HG03469 (cell line): ENCODE measurements at regions not wholly inside any gene's neighbourhood (a gene's known extent, or its start where the extent isn't known, plus 50 kb on each side); places are given as distances from the start of the nearest gene placed in this dataset.

Experiments used
- ATAC-seq: cut with Tn5 transposase; IDR thresholded peaks from one replicate; pipeline ENCODE4 v1.9.1; 2021; ENCODE audit warnings: mild to moderate bottlenecking, moderate library complexity, moderate number of reproducible peaks; ENCODE audit not compliant: unreplicated experiment

DNA sequence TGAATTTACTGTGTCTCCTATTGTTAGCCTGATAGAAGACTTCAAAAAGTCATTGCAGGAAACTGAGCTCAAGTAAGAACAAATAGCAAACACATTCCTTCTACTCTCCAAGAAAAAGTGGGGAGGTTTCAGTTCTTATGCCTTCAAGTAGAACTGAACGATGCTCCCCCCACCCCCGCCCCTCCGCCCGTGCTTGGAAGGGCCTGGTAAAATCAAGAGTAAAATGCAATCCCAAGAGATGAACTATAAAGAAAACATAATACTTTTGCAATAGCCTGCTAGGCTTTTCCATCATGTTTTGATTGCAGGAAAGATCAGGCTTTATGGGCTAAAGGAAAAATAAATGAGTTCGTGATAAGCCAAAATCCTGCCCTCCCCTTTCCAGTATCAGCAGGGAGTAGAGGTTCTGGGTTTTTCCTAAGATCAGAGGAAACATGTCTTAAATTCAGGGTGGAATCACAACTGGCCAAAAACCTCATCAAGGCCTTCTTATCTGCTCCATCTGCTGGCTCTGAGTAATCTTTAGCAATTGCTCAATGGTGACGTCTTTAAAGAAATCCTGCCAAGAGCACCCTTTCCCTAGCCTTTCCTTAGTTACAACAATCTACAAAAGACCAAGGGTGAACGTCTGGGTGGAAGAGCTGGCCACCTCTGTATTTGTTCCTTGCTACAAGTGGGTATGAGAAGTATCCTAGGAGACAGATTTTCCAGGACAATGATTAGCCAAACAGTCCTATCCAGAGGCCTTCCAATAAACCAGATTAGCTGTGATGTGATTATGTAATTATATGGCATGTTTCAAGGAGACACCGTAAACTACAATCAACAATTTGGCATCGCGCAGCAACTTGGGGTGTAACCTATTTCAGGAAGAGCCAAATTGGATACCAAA is 66.3 kb upstream of the FAM9C start:
- no peak for ATAC-seq

DNA sequence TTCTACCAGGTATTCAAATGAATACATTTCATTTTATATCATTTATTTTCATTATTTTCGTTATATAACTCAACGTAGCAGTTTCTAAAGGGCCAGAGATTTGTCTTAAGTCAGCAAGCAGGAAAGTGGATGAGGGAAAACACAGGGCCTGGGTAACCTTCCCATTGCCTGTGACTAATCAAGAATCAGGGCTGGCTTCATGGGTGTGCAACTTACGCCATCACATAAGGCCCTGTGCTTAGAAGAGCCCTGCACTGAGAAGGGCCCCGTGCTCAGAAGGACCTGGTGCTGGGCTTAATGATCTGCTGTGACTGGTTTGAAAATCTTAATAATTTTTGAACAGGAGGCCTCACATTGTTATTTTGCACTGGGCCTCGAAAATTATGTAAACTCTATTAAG is 65.4 kb upstream of the FAM9C start:
- ATAC-seq, result no peak

DNA sequence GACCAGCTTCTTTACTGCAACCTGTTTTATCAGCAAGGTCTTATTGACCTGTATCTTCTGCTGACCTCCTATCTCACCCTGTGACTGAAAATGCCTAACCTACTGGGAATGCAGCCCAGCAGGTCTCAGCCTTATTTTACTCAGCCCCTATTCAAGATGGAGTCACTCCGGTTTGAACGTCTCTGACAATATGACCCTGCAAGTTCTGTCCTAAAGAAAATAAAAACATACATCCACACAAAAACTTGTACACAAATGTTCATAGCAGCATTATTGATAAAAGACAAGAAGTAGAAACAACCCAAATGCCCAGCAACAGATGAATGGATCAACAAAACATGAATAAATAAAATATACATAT is 59.5 kb upstream of the FAM9C start:
- ATAC-seq, result no peak

DNA sequence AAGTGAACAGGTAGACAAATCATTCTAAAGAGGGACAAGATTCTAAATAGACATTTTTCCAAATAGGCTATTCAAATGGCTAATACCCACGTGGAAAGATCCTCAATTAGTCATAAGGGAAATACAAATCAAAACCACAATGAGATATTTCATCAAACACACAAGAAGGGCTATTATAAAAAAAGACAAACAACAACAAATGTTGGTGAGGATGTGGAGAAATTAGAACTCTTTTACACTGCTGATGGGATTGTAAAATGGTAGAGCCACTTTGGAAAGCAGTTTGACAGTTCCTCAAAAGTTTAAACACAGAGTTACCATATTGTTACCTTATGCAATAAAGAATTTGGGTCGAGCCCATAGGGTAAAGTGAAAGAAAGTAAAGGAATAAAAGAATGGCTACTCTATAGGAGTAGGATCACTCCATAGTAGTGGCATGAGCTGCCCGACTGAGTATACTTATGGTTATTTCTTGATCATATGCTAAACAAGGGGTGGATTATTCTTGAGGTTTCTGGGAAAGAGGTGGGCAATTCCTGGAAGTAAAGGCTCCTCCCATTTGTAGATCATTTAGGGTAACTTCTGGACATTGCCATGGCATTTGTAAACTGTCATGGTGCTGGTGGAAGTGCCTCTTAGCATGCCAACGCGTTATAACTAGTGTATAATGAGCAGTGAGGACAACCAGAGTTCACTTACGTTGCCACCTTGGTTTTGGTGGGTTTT is 58.9 kb upstream of the FAM9C start:
- no peak for ATAC-seq

DNA sequence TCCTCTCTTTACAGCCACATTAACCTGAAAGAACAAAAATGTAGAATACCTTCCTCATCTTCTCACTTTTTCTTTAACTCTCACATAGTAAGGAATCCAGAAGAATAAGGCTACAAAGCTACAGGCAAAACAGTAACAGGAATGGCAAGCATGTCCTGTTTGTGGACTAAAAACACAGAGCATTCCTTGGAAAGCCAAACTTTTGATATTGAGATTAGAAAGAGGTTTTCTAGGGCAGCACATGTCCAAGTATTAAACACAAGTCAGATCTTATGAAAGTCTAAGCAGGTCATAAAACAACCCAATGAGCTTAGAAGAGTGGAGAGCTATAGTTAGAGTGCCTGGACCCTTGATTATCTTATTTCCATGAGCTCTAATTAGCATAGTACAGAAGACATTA is 58.2 kb upstream of the FAM9C start:
- ATAC-seq, result no peak

DNA sequence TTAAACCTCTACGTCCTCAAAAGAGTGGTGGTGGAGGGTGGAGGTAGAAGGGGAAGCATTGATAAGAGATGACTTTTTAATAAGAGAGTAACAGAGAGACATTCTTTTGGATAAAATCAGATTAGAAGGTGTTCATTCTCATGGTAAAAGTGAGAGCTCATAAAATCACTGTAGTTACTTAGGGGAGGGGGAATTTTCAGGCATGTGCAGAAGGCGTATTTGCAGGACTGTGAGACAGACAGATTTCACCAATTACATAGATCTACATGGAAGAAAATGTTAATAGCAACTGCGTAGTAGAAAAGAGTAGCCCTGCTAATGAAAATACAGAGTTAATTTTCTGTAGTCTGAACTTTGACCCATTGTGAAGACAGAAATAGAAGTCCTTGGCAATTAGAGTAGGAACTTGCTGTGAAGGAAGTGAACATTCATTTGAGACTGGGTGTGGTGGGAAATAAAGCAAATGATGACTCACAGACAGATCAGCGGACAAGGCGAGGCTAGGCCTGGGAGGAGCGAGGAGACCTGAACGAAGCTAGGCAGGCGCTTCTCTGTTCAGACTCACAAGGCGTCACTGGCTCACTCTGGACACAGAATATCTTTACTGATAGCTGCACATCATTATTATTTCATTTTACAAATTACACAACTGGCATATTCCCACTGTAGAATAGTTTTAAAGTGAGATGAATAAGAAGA is 57.2 kb upstream of the FAM9C start:
- ATAC-seq, result no peak

DNA sequence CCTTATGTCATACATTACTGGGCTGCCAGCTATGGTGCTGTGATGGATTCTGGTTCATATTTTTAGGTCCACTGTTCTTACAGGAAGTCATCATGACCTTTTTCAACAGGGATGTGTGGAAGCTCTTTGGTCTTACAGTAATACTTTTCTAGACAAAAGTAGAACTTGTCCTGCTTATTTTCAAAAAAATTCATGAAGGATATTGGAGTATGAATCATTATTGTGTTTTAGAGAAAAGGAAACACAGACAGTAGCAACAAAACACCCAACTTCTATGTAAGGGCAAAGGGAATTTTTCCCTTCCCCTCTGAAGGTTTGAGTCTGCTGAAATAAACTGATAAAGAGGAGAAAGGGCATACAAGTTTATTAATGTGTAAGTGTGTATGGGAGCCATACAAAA is 54.7 kb upstream of the FAM9C start:
- no peak for ATAC-seq

DNA sequence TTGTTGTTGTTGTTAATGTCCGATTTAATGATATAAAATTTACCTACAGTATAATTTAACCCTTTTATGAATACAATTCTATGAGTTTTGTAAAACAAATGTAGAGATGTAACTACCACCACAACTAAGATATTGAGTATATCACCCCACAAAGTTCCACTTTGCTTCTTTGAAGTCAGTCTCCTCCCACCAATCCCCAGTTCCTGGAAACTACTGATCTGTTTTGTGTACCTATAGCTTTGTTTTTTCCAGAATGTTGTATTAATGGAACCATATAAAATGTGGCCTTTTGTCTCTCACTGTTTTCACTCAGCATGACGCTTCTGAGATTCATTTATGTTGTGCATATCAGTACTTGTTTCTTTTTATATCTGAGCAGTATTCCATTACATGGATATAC is 52.3 kb upstream of the FAM9C start:
- no peak for ATAC-seq

DNA sequence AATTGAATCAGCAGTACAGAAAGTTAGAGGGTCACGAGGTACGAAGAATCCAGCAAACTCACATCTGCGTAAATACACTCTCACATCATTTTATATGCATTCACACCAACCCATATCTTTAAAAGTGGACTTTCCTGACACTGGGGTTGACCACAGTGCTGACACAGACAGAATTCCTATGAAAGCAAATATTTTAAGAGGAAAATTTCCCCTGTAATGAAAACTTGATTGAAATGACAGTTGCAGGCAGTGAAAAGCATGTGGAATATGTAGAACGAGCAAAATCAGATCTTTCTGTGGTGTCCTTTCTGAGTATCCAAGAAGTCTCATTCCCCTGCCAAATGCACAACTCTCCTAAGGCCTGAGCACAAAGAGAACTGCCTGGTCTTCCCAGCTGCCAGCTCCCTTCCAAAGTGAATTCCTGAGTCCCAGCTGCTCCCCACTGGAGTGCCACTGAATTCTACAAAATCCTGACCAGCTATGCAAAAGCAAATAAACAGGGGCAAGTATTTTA is 50.5 kb upstream of the FAM9C start:
- ATAC-seq, result no peak

DNA sequence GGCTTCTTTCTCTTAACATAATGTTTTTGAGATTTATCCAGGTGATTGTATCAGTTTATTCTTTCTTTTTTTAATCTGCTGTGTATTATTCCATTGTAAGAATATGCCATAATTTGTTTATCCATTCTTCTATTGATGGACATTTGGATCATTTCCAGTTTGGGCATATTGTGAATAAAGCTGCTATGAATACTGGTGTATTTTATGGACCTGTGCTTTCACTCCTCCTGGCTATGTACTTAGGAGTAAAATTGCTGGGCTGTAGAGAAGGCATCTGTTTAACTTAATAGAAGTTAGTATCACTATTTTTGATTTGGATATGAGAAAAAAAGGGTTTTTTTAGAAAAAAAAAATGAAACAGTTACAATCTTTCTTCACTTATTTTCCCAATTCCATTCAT is 50.0 kb upstream of the FAM9C start:
- no peak for ATAC-seq
